ENCODE measurements at regions not wholly inside any gene's neighbourhood (a gene's known extent, or its start where the extent isn't known, plus 50 kb on each side); places are given as distances from the start of the nearest gene placed in this dataset.
A peak's percentile ranks its signal among the peaks of the same experiment; 100 is the strongest.

DNA sequence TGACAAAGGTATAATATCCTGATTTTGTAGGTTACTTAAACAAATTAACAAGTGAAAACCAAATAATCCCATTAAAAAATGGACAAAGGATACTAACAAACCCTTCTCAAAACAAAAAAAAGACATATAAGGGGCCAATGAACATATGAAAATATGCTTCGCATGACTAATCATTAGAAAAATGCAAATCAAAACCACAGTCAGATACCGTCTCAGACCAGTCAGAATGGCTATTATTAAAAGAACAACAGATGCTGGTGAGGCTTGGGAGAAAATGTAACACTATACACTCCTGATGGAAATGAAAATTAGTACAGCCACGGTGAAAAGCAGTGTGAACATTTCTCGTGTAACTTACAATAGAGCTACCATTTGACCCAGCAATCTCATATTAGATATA is 1542.2 kb upstream of the CDH9 start:
- Histone ChIP-seq H3K79me2 (ENCODE audit: insufficient read depth, low read length) (no peaks in the 10 kb centered on the region), H3K4me1 (ENCODE audit: insufficient read depth, low read length) (no peaks in the 10 kb centered on the region), H3K27ac (ENCODE audit: low read length) (no peak overlapping the region), H2AFZ (ENCODE audit: low read depth, low read length) (no peak overlapping the region), H3K36me3 (ENCODE audit: insufficient read depth, low read length) (no peaks in the 10 kb centered on the region), H3K9me3 (ENCODE audit: insufficient read depth, low read length, severe bottlenecking) (peaks cover 2% of the 10 kb centered on the region), H4K20me1 (ENCODE audit: insufficient read depth, low read length) (no peaks in the 10 kb centered on the region), H3K4me2 (ENCODE audit: insufficient read depth, low read length) (no peak overlapping the region), H3K27me3 (ENCODE audit: insufficient read depth, low read length, poor library complexity) (no peaks in the 10 kb centered on the region), H3K4me3 (ENCODE audit: low read depth in 1 of 2, low read length in 2 of 2) (no peak overlapping the region), H3K9ac (ENCODE audit: low read depth, low read length) (no peak overlapping the region)
- DNase-seq (no peak), ATAC-seq (ENCODE audit: insufficient read depth, low read depth) (no peak)
- TF ChIP-seq, protein P1, sequence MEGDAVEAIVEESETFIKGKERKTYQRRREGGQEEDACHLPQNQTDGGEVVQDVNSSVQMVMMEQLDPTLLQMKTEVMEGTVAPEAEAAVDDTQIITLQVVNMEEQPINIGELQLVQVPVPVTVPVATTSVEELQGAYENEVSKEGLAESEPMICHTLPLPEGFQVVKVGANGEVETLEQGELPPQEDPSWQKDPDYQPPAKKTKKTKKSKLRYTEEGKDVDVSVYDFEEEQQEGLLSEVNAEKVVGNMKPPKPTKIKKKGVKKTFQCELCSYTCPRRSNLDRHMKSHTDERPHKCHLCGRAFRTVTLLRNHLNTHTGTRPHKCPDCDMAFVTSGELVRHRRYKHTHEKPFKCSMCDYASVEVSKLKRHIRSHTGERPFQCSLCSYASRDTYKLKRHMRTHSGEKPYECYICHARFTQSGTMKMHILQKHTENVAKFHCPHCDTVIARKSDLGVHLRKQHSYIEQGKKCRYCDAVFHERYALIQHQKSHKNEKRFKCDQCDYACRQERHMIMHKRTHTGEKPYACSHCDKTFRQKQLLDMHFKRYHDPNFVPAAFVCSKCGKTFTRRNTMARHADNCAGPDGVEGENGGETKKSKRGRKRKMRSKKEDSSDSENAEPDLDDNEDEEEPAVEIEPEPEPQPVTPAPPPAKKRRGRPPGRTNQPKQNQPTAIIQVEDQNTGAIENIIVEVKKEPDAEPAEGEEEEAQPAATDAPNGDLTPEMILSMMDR (IDR thresholded peaks at IDR 0.05; ENCODE audit: borderline replicate concordance, extremely low read depth, low read length, poor library complexity, severe bottlenecking): no peak
- TF ChIP-seq EZH2 (IDR thresholded peaks at IDR 0.05; ENCODE audit: borderline replicate concordance, low read depth, low read length, severe bottlenecking): no peak

DNA sequence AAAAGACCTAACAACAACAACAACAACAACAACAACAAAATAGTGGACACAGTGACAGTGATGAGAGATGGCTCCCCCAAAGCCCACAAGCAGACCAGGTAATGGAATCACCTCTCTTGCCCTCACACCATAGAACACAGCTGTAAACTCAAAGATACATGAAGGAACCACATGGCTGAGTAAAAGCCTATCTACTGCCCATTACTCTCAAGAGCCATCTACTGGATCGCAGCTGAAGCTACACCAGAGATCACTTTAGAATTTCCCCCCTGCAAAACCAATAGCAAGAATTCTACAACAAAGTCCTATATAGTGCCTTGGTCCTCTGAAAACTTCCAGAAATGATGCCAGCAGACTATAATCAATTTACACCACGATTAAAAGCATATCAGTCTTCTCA is 1537.6 kb upstream of the CDH9 start:
- DNase-seq: no peak

DNA sequence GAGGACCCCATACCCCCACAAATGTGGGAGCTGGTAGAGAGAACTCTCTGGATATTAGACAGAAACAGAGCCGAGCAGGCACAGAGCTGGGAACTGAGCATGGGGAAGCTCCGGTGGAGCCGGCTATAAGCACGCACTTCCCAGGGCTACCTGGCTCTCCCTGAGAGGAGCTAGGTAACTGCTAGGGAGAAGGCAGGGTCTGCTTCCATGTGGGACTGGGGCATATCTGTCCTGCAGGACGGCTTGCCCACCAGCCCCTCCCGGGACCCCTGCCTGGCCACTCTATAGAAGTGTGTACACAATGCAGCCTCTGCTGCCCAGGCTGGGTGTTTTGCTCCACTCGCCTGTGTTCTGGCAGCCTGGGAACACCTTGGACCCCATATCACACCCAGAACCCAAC is 1537.0 kb upstream of the CDH9 start:
- H3K27me3 ChIP-seq (ENCODE audit: insufficient read depth, low read length, poor library complexity): no peaks in the 10 kb centered on the region
- H3K4me3 ChIP-seq (ENCODE audit: low read depth in 1 of 2, low read length in 2 of 2): no peak overlapping the region
- peaks cover 5% of the 10 kb centered on the region for H3K9me3 ChIP-seq (ENCODE audit: insufficient read depth, low read length, severe bottlenecking)
- H2AFZ ChIP-seq (ENCODE audit: low read depth, low read length): no peak overlapping the region
- no peak overlapping the region for H3K27ac ChIP-seq (ENCODE audit: low read length)
- no peak overlapping the region for H3K4me2 ChIP-seq (ENCODE audit: insufficient read depth, low read length)
- H3K36me3 ChIP-seq (ENCODE audit: insufficient read depth, low read length): no peaks in the 10 kb centered on the region
- ATAC-seq (ENCODE audit: insufficient read depth, low read depth) (no peak), DNase-seq (no peak)
- no peaks in the 10 kb centered on the region for H3K4me1 ChIP-seq (ENCODE audit: insufficient read depth, low read length)
- TF ChIP-seq, protein P1 (IDR thresholded peaks at IDR 0.05; ENCODE audit: borderline replicate concordance, extremely low read depth, low read length, poor library complexity, severe bottlenecking): no peak
- TF ChIP-seq EZH2 (IDR thresholded peaks at IDR 0.05; ENCODE audit: borderline replicate concordance, low read depth, low read length, severe bottlenecking): no peak
- H3K9ac ChIP-seq (ENCODE audit: low read depth, low read length): no peak overlapping the region
- H4K20me1 ChIP-seq (ENCODE audit: insufficient read depth, low read length): no peaks in the 10 kb centered on the region
- no peaks in the 10 kb centered on the region for H3K79me2 ChIP-seq (ENCODE audit: insufficient read depth, low read length)

More for the DNA sequence above, 1537.6 kb upstream of the CDH9 start:
- Histone ChIP-seq H3K4me1 (ENCODE audit: insufficient read depth, low read length) (no peaks in the 10 kb centered on the region), H2AFZ (ENCODE audit: low read depth, low read length) (no peak overlapping the region), H3K9ac (ENCODE audit: low read depth, low read length) (no peak overlapping the region), H3K4me2 (ENCODE audit: insufficient read depth, low read length) (no peak overlapping the region), H3K27ac (ENCODE audit: low read length) (no peak overlapping the region), H3K4me3 (ENCODE audit: low read depth in 1 of 2, low read length in 2 of 2) (no peak overlapping the region), H3K9me3 (ENCODE audit: insufficient read depth, low read length, severe bottlenecking) (peaks cover 5% of the 10 kb centered on the region), H3K79me2 (ENCODE audit: insufficient read depth, low read length) (no peaks in the 10 kb centered on the region), H4K20me1 (ENCODE audit: insufficient read depth, low read length) (no peaks in the 10 kb centered on the region), H3K27me3 (ENCODE audit: insufficient read depth, low read length, poor library complexity) (no peaks in the 10 kb centered on the region), H3K36me3 (ENCODE audit: insufficient read depth, low read length) (no peaks in the 10 kb centered on the region)
- ATAC-seq (ENCODE audit: insufficient read depth, low read depth): no peak
- TF ChIP-seq, protein P1 (IDR thresholded peaks at IDR 0.05; ENCODE audit: borderline replicate concordance, extremely low read depth, low read length, poor library complexity, severe bottlenecking): peak; percentile 43
- no peak for TF ChIP-seq EZH2 (IDR thresholded peaks at IDR 0.05; ENCODE audit: borderline replicate concordance, low read depth, low read length, severe bottlenecking)

DNA sequence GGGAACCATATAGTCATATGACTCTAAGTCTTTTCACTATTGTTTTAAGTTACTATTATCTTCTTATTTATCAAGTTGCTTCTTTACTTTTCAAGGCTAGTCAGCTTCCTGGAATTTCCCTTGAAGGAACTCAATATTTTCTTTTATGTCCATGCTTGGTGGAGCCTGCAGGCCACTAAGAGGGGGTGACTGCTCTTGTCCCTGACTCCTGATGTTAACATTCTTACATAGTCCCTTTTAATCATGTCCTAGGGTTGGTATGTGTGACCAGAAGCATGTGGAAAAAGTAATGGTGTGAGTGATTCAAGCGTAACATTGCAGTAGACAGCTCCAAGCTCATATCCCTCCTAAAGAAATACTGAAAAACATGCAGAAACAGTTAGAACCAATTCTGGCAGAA is 1536.2 kb upstream of the CDH9 start:
- Histone ChIP-seq H3K9me3 (ENCODE audit: insufficient read depth, low read length, severe bottlenecking) (peaks cover 5% of the 10 kb centered on the region), H2AFZ (ENCODE audit: low read depth, low read length) (no peak overlapping the region), H3K79me2 (ENCODE audit: insufficient read depth, low read length) (no peaks in the 10 kb centered on the region), H3K27me3 (ENCODE audit: insufficient read depth, low read length, poor library complexity) (no peaks in the 10 kb centered on the region), H3K4me3 (ENCODE audit: low read depth in 1 of 2, low read length in 2 of 2) (no peak overlapping the region), H3K4me2 (ENCODE audit: insufficient read depth, low read length) (no peak overlapping the region), H3K4me1 (ENCODE audit: insufficient read depth, low read length) (no peaks in the 10 kb centered on the region), H3K9ac (ENCODE audit: low read depth, low read length) (no peak overlapping the region), H3K36me3 (ENCODE audit: insufficient read depth, low read length) (no peaks in the 10 kb centered on the region), H3K27ac (ENCODE audit: low read length) (no peak overlapping the region), H4K20me1 (ENCODE audit: insufficient read depth, low read length) (no peaks in the 10 kb centered on the region)
- DNase-seq (no peak), ATAC-seq (ENCODE audit: insufficient read depth, low read depth) (no peak)
- TF ChIP-seq, protein P1 (IDR thresholded peaks at IDR 0.05; ENCODE audit: borderline replicate concordance, extremely low read depth, low read length, poor library complexity, severe bottlenecking): no peak
- no peak for TF ChIP-seq EZH2 (IDR thresholded peaks at IDR 0.05; ENCODE audit: borderline replicate concordance, low read depth, low read length, severe bottlenecking)

Measured in DND-41 (cell line).